ENCODE measurements at regions not wholly inside any gene's neighbourhood (a gene's known extent, or its start where the extent isn't known, plus 50 kb on each side); places are given as distances from the start of the nearest gene placed in this dataset.

- H3K9me3 ChIP-seq (ENCODE audit: low read depth, low read length): no peaks in the 10 kb centered on the region; the same call in 1 of the 2 replicates
- TF ChIP-seq FOXP2 (optimal IDR thresholded peaks at IDR 0.05; ENCODE audit: control extremely low read depth, extremely low read length, insufficient read depth) (no peak), EZH2 (IDR thresholded peaks at IDR 0.05) (no peak), POLR2AphosphoS5 (IDR thresholded peaks at IDR 0.05; ENCODE audit: borderline replicate concordance, low read depth, low read length) (no peak)
Measured at GRCh38 chr2:177114712-177115111, 97.9 kb upstream of the HNRNPA3 start.

GRCh38 chr2:177117755-177118154, 94.8 kb upstream of the HNRNPA3 start:
- Histone ChIP-seq H3K36me3 (ENCODE audit: insufficient read depth, low read length) (no peaks in the 10 kb centered on the region), H3K27ac (no peak overlapping the region), H3K9ac (ENCODE audit: insufficient read length) (no peak overlapping the region), H3K9me3 (ENCODE audit: low read depth, low read length) (no peaks in the 10 kb centered on the region; the same call in 1 of the 2 replicates), H3K4me3 (peak overlapping the region; percentile 7; the same call in 1 of the 2 replicates)
- no peak for DNase-seq (ENCODE audit: low read depth, low spot score)
- no peak for TF ChIP-seq EZH2 (IDR thresholded peaks at IDR 0.05)
- TF ChIP-seq FOXP2 (optimal IDR thresholded peaks at IDR 0.05; ENCODE audit: control extremely low read depth, extremely low read length, insufficient read depth): no peak
- TF ChIP-seq POLR2AphosphoS5 (IDR thresholded peaks at IDR 0.05; ENCODE audit: borderline replicate concordance, low read depth, low read length): no peak

More at GRCh38 chr2:177114712-177115111, 97.9 kb upstream of the HNRNPA3 start:
- Histone ChIP-seq H3K27ac (no peak overlapping the region), H3K4me3 (no peak overlapping the region), H3K36me3 (ENCODE audit: insufficient read depth, low read length) (no peaks in the 10 kb centered on the region), H3K9ac (ENCODE audit: insufficient read length) (no peak overlapping the region)
- no peak for DNase-seq (ENCODE audit: low read depth, low spot score)

- DNase-seq (ENCODE audit: low read depth, low spot score): no peak
- H3K9ac ChIP-seq (ENCODE audit: insufficient read length): no peak overlapping the region
- H3K4me3 ChIP-seq: no peak overlapping the region
- H3K27ac ChIP-seq: no peak overlapping the region
- TF ChIP-seq FOXP2 (optimal IDR thresholded peaks at IDR 0.05; ENCODE audit: control extremely low read depth, extremely low read length, insufficient read depth) (no peak), POLR2AphosphoS5 (IDR thresholded peaks at IDR 0.05; ENCODE audit: borderline replicate concordance, low read depth, low read length) (no peak), EZH2 (IDR thresholded peaks at IDR 0.05) (no peak)
- no peaks in the 10 kb centered on the region for H3K36me3 ChIP-seq (ENCODE audit: insufficient read depth, low read length)
- H3K9me3 ChIP-seq (ENCODE audit: low read depth, low read length): no peaks in the 10 kb centered on the region; the same call in 1 of the 2 replicates
Measured at GRCh38 chr2:177118636-177119035, 94.0 kb upstream of the HNRNPA3 start.

GRCh38 chr2:177119099-177119498, 93.5 kb upstream of the HNRNPA3 start:
- DNase-seq (ENCODE audit: low read depth, low spot score): no peak
- no peak overlapping the region for H3K9ac ChIP-seq (ENCODE audit: insufficient read length)
- no peaks in the 10 kb centered on the region for H3K36me3 ChIP-seq (ENCODE audit: insufficient read depth, low read length)
- TF ChIP-seq FOXP2 (optimal IDR thresholded peaks at IDR 0.05; ENCODE audit: control extremely low read depth, extremely low read length, insufficient read depth) (no peak), EZH2 (IDR thresholded peaks at IDR 0.05) (no peak), POLR2AphosphoS5 (IDR thresholded peaks at IDR 0.05; ENCODE audit: borderline replicate concordance, low read depth, low read length) (no peak)
- H3K9me3 ChIP-seq (ENCODE audit: low read depth, low read length): no peaks in the 10 kb centered on the region; the same call in 1 of the 2 replicates
- no peak overlapping the region for H3K27ac ChIP-seq
- H3K4me3 ChIP-seq: no peak overlapping the region

- no peaks in the 10 kb centered on the region for H3K36me3 ChIP-seq (ENCODE audit: insufficient read depth, low read length)
- H3K4me3 ChIP-seq: no peak overlapping the region
- H3K9me3 ChIP-seq (ENCODE audit: low read depth, low read length): no peaks in the 10 kb centered on the region
- TF ChIP-seq POLR2AphosphoS5 (IDR thresholded peaks at IDR 0.05; ENCODE audit: borderline replicate concordance, low read depth, low read length) (no peak), EZH2 (IDR thresholded peaks at IDR 0.05) (no peak), FOXP2 (optimal IDR thresholded peaks at IDR 0.05; ENCODE audit: control extremely low read depth, extremely low read length, insufficient read depth) (no peak)
- no peak overlapping the region for H3K9ac ChIP-seq (ENCODE audit: insufficient read length)
- no peak overlapping the region for H3K27ac ChIP-seq
- no peak for DNase-seq (ENCODE audit: low read depth, low spot score)
Measured at GRCh38 chr2:177123048-177123447, 89.5 kb upstream of the HNRNPA3 start.

- H3K36me3 ChIP-seq (ENCODE audit: insufficient read depth, low read length): no peaks in the 10 kb centered on the region
Measured at GRCh38 chr2:177124371-177124770, 88.2 kb upstream of the HNRNPA3 start.

GRCh38 chr2:177127821-177128220, 84.8 kb upstream of the HNRNPA3 start:
- DNase-seq (ENCODE audit: low read depth, low spot score): no peak
- H3K36me3 ChIP-seq (ENCODE audit: insufficient read depth, low read length): no peaks in the 10 kb centered on the region
- TF ChIP-seq EZH2 (IDR thresholded peaks at IDR 0.05): no peak
- no peak for TF ChIP-seq FOXP2 (optimal IDR thresholded peaks at IDR 0.05; ENCODE audit: control extremely low read depth, extremely low read length, insufficient read depth)

More at GRCh38 chr2:177124371-177124770, 88.2 kb upstream of the HNRNPA3 start:
- H3K9me3 ChIP-seq (ENCODE audit: low read depth, low read length): no peaks in the 10 kb centered on the region
- no peak for TF ChIP-seq EZH2 (IDR thresholded peaks at IDR 0.05)
- TF ChIP-seq POLR2AphosphoS5 (IDR thresholded peaks at IDR 0.05; ENCODE audit: borderline replicate concordance, low read depth, low read length): no peak
- TF ChIP-seq FOXP2 (optimal IDR thresholded peaks at IDR 0.05; ENCODE audit: control extremely low read depth, extremely low read length, insufficient read depth): no peak
- no peak overlapping the region for H3K4me3 ChIP-seq
- no peak overlapping the region for H3K27ac ChIP-seq
- no peak overlapping the region for H3K9ac ChIP-seq (ENCODE audit: insufficient read length)
- no peak for DNase-seq (ENCODE audit: low read depth, low spot score)

GRCh38 chr2:177129610-177130009, 83.0 kb upstream of the HNRNPA3 start:
- Histone ChIP-seq H3K9me3 (ENCODE audit: low read depth, low read length) (no peaks in the 10 kb centered on the region), H3K9ac (ENCODE audit: insufficient read length) (no peak overlapping the region), H3K4me3 (no peak overlapping the region), H3K27ac (no peak overlapping the region), H3K36me3 (ENCODE audit: insufficient read depth, low read length) (no peaks in the 10 kb centered on the region)
- DNase-seq (ENCODE audit: low read depth, low spot score): no peak
- no peak for TF ChIP-seq EZH2 (IDR thresholded peaks at IDR 0.05)
- no peak for TF ChIP-seq POLR2AphosphoS5 (IDR thresholded peaks at IDR 0.05; ENCODE audit: borderline replicate concordance, low read depth, low read length)
- no peak for TF ChIP-seq FOXP2 (optimal IDR thresholded peaks at IDR 0.05; ENCODE audit: control extremely low read depth, extremely low read length, insufficient read depth)

More at GRCh38 chr2:177127821-177128220, 84.8 kb upstream of the HNRNPA3 start:
- Histone ChIP-seq H3K9ac (ENCODE audit: insufficient read length) (no peak overlapping the region), H3K4me3 (no peak overlapping the region), H3K9me3 (ENCODE audit: low read depth, low read length) (no peaks in the 10 kb centered on the region), H3K27ac (no peak overlapping the region)

- H3K36me3 ChIP-seq (ENCODE audit: insufficient read depth, low read length): no peaks in the 10 kb centered on the region
- TF ChIP-seq FOXP2 (optimal IDR thresholded peaks at IDR 0.05; ENCODE audit: control extremely low read depth, extremely low read length, insufficient read depth): no peak
- no peak for TF ChIP-seq EZH2 (IDR thresholded peaks at IDR 0.05)
- H3K27ac ChIP-seq: no peak overlapping the region
- DNase-seq (ENCODE audit: low read depth, low spot score): no peak
- H3K9me3 ChIP-seq (ENCODE audit: low read depth, low read length): no peaks in the 10 kb centered on the region
- H3K9ac ChIP-seq (ENCODE audit: insufficient read length): no peak overlapping the region
- H3K4me3 ChIP-seq: no peak overlapping the region
Measured at GRCh38 chr2:177131858-177132257, 80.7 kb upstream of the HNRNPA3 start.
